ENCODE measurements at regions not wholly inside any gene's neighbourhood (a gene's known extent, or its start where the extent isn't known, plus 50 kb on each side); places are given as distances from the start of the nearest gene placed in this dataset.

GRCh38 chr22:19593991-19594569 is 69.9 kb upstream of the CLDN5 start:
- TF ChIP-seq CTCF (IDR thresholded peaks at IDR 0.05; ENCODE audit: low read depth, low read length, missing control alignments): no peak
- no peak overlapping the region for H3K4me3 ChIP-seq (replicated peaks; ENCODE audit: low read depth, low read length)
- DNase-seq (ENCODE audit: extremely low read depth, low read depth): no peak

GRCh38 chr22:19595532-19595931 is 71.3 kb upstream of the CLDN5 start:
- no peak for DNase-seq (ENCODE audit: extremely low read depth, low read depth)
- TF ChIP-seq CTCF (IDR thresholded peaks at IDR 0.05; ENCODE audit: low read depth, low read length, missing control alignments): no peak
- no peak overlapping the region for H3K4me3 ChIP-seq (replicated peaks; ENCODE audit: low read depth, low read length)

GRCh38 chr22:19596680-19597398 is 72.6 kb upstream of the CLDN5 start:
- H3K4me3 ChIP-seq (replicated peaks; ENCODE audit: low read depth, low read length): no peak overlapping the region
- TF ChIP-seq CTCF (IDR thresholded peaks at IDR 0.05; ENCODE audit: low read depth, low read length, missing control alignments): no peak
- no peak for DNase-seq (ENCODE audit: extremely low read depth, low read depth)

- no peak overlapping the region for H3K4me3 ChIP-seq (replicated peaks; ENCODE audit: low read depth, low read length)
- no peak for TF ChIP-seq CTCF (IDR thresholded peaks at IDR 0.05; ENCODE audit: low read depth, low read length, missing control alignments)
- no peak for DNase-seq (ENCODE audit: extremely low read depth, low read depth)
Observed at GRCh38 chr22:19597399-19597735, 73.2 kb upstream of the CLDN5 start.

- TF ChIP-seq CTCF (IDR thresholded peaks at IDR 0.05; ENCODE audit: low read depth, low read length, missing control alignments): no peak
- no peak for DNase-seq (ENCODE audit: extremely low read depth, low read depth)
- no peak overlapping the region for H3K4me3 ChIP-seq (replicated peaks; ENCODE audit: low read depth, low read length)
Observed at GRCh38 chr22:19598054-19598855, 74.0 kb upstream of the CLDN5 start.

- DNase-seq (ENCODE audit: extremely low read depth, low read depth): no peak
- TF ChIP-seq CTCF (IDR thresholded peaks at IDR 0.05; ENCODE audit: low read depth, low read length, missing control alignments): no peak
- no peak overlapping the region for H3K4me3 ChIP-seq (replicated peaks; ENCODE audit: low read depth, low read length)
Observed at GRCh38 chr22:19599004-19599403, 74.8 kb upstream of the CLDN5 start.
